ENCODE measurements at regions not wholly inside any gene's neighbourhood (a gene's known extent, or its start where the extent isn't known, plus 50 kb on each side); places are given as distances from the start of the nearest gene placed in this dataset.

DNA sequence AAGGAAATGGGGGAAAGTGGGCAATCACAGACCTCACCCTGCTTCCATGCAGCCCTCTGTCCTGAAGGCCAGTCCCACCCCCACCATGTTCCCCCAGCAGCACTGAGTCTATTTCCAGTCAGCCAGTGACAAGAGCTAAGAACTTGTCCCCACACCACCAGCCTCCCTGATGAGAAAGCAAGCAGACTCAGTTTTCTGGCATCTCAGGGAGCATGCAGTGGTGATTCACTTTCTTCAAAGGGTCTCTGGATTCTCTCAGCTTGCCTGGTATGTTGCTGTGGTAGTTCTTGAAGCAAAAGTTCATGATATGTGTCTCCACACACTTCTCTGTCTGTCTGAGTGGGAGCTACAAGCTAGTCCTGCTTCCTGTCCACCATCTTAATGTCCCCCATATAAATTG lies 799.9 kb upstream of the TYRP1 start:
- Mint-ChIP-seq H3K4me3 (no peak overlapping the region), H3K36me3 (no peaks in the 10 kb centered on the region), H3K9me3 (peaks cover 32% of the 10 kb centered on the region), H3K4me1 (no peaks in the 10 kb centered on the region), H3K27ac (no peak overlapping the region), H3K27me3 (ENCODE audit: low read depth) (no peaks in the 10 kb centered on the region)
- DNase-seq (ENCODE audit: low spot score in 2 of 2, unreplicated experiment in 2 of 2) = no peak
- TF ChIP-seq, protein P1, sequence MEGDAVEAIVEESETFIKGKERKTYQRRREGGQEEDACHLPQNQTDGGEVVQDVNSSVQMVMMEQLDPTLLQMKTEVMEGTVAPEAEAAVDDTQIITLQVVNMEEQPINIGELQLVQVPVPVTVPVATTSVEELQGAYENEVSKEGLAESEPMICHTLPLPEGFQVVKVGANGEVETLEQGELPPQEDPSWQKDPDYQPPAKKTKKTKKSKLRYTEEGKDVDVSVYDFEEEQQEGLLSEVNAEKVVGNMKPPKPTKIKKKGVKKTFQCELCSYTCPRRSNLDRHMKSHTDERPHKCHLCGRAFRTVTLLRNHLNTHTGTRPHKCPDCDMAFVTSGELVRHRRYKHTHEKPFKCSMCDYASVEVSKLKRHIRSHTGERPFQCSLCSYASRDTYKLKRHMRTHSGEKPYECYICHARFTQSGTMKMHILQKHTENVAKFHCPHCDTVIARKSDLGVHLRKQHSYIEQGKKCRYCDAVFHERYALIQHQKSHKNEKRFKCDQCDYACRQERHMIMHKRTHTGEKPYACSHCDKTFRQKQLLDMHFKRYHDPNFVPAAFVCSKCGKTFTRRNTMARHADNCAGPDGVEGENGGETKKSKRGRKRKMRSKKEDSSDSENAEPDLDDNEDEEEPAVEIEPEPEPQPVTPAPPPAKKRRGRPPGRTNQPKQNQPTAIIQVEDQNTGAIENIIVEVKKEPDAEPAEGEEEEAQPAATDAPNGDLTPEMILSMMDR (IDR thresholded peaks at IDR 0.05; ENCODE audit: unreplicated experiment) = no peak

- TF ChIP-seq, protein P1 (IDR thresholded peaks at IDR 0.05; ENCODE audit: unreplicated experiment) = no peak
- peaks cover 32% of the 10 kb centered on the region for H3K9me3 Mint-ChIP-seq
These were observed 799.0 kb upstream of the TYRP1 start for GRCh38 chr9:11894136-11894535.

DNA sequence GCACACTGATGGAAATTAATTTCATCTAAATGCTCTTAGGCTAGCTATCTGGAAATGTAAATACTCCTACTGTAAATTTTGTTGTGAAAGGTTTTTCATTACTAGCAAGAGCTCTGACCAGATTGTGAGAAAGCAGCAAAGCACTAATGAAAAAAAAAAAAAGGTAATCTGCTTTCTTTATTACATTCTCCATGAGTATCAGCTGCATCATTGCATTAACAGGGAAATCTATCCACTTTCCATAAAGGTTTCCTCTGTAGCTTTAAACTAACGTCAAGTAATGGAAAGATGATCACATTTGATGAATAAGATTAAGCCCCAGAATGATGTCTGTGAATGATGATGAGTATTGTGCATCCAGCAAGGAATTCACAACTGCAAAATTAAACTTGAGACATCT lies 790.6 kb upstream of the TYRP1 start:
- Mint-ChIP-seq H3K9me3 (peaks cover 5% of the 10 kb centered on the region), H3K36me3 (no peaks in the 10 kb centered on the region), H3K4me3 (no peak overlapping the region), H3K27ac (no peak overlapping the region), H3K4me1 (no peaks in the 10 kb centered on the region), H3K27me3 (ENCODE audit: low read depth) (no peaks in the 10 kb centered on the region)
- no peak for DNase-seq (ENCODE audit: low spot score in 2 of 2, unreplicated experiment in 2 of 2)
- TF ChIP-seq, protein P1 (IDR thresholded peaks at IDR 0.05; ENCODE audit: unreplicated experiment) = no peak

More at GRCh38 chr9:11894136-11894535, 799.0 kb upstream of the TYRP1 start:
- H3K36me3 Mint-ChIP-seq = no peaks in the 10 kb centered on the region
- DNase-seq (ENCODE audit: low spot score in 2 of 2, unreplicated experiment in 2 of 2) = no peak
- no peaks in the 10 kb centered on the region for H3K27me3 Mint-ChIP-seq (ENCODE audit: low read depth)
- no peaks in the 10 kb centered on the region for H3K4me1 Mint-ChIP-seq
- no peak overlapping the region for H3K27ac Mint-ChIP-seq
- H3K4me3 Mint-ChIP-seq = no peak overlapping the region

- Mint-ChIP-seq H3K27me3 (ENCODE audit: low read depth) (no peaks in the 10 kb centered on the region), H3K4me3 (no peak overlapping the region), H3K36me3 (no peaks in the 10 kb centered on the region), H3K27ac (no peak overlapping the region), H3K4me1 (no peaks in the 10 kb centered on the region), H3K9me3 (peaks cover 12% of the 10 kb centered on the region)
- no peak for DNase-seq (ENCODE audit: low spot score in 2 of 2, unreplicated experiment in 2 of 2)
- TF ChIP-seq, protein P1 (IDR thresholded peaks at IDR 0.05; ENCODE audit: unreplicated experiment) = no peak
These were observed 777.5 kb upstream of the TYRP1 start for GRCh38 chr9:11915699-11916098.

- no peak for DNase-seq (ENCODE audit: low spot score in 2 of 2, unreplicated experiment in 2 of 2)
- peaks cover 5% of the 10 kb centered on the region for H3K9me3 Mint-ChIP-seq
- no peak overlapping the region for H3K4me3 Mint-ChIP-seq
- H3K36me3 Mint-ChIP-seq = no peaks in the 10 kb centered on the region
- TF ChIP-seq, protein P1 (IDR thresholded peaks at IDR 0.05; ENCODE audit: unreplicated experiment) = no peak
- no peak overlapping the region for H3K27ac Mint-ChIP-seq
- H3K4me1 Mint-ChIP-seq = no peaks in the 10 kb centered on the region
- H3K27me3 Mint-ChIP-seq (ENCODE audit: low read depth) = no peaks in the 10 kb centered on the region
These were observed 764.3 kb upstream of the TYRP1 start for GRCh38 chr9:11928871-11929321.

- TF ChIP-seq, protein P1 (IDR thresholded peaks at IDR 0.05; ENCODE audit: unreplicated experiment) = no peak
- H3K36me3 Mint-ChIP-seq = no peaks in the 10 kb centered on the region
These were observed 762.1 kb upstream of the TYRP1 start for GRCh38 chr9:11931109-11931508.

More at GRCh38 chr9:11931109-11931508, 762.1 kb upstream of the TYRP1 start:
- no peaks in the 10 kb centered on the region for H3K9me3 Mint-ChIP-seq
- H3K27ac Mint-ChIP-seq = no peak overlapping the region
- no peaks in the 10 kb centered on the region for H3K27me3 Mint-ChIP-seq (ENCODE audit: low read depth)
- no peak for DNase-seq (ENCODE audit: low spot score in 2 of 2, unreplicated experiment in 2 of 2)
- no peak overlapping the region for H3K4me3 Mint-ChIP-seq
- no peaks in the 10 kb centered on the region for H3K4me1 Mint-ChIP-seq
